Caco-2 (cell line): ENCODE measurements at regions not wholly inside any gene's neighbourhood (a gene's known extent, or its start where the extent isn't known, plus 50 kb on each side); places are given as distances from the start of the nearest gene placed in this dataset.

Experiments
- BruUV-seq: library from RNA; stranded (reverse); fragments of 400-500 nt; replicated peaks from 2 replicates; lab custom pipeline; 2021; lab: Mats Ljungman, UMichigan
- CTCF ChIA-PET: fragments of 300-600 bp; sonication (Branson Sonifier 250); formaldehyde crosslinking; loops from one replicate; lab custom pipeline; 2022; ENCODE audit warnings: antibody characterized with exemption; lab: Charles Lee
- POLR2A ChIA-PET: fragments of 300-600 bp; sonication (Branson Sonifier 250); formaldehyde crosslinking; loops from one replicate; lab custom pipeline; 2022; ENCODE audit warnings: antibody characterized with exemption; lab: Charles Lee
- DNase-seq, 2 experiments: peaks; one replicate each; pipeline versions ENCODE4 v3.0.0 to v3.0.0-alpha.2; 2020 to 2022
- H3K27me3 ChIP-seq: replicated peaks from 2 replicates; pipeline ENCODE4 v1.6.0; 2011; ENCODE audit warnings: low read length; ENCODE audit not compliant: control insufficient read depth, insufficient read depth
- H3K36me3 ChIP-seq: 2 replicates; pipeline ENCODE4 v1.5.1; 2011; ENCODE audit warnings: low read length; ENCODE audit not compliant: control insufficient read depth, insufficient read depth
- H3K4me1 ChIP-seq: fragments of 250-450 bp; sonication (Bioruptor Pico); 2 replicates; pipeline ENCODE4 v1.5.1; 2020; ENCODE audit warnings: mild to moderate bottlenecking
- H3K4me3 ChIP-seq: 2 replicates; pipeline ENCODE4 v1.5.1; 2011; ENCODE audit warnings: low read depth, mild to moderate bottlenecking, control low read depth, low read length
- H3K9me3 ChIP-seq: fragments of 250-450 bp; sonication (Bioruptor Pico); 2 replicates; pipeline ENCODE4 v1.5.1; 2020; ENCODE audit warnings: mild to moderate bottlenecking, moderate library complexity
- H3K27ac Mint-ChIP-seq: one replicate; pipeline ENCODE4 v1.8.0; 2022; ENCODE audit warnings: mixed read lengths; ENCODE audit not compliant: unreplicated experiment
- H3K27me3 Mint-ChIP-seq: one replicate; pipeline ENCODE4 v1.8.0; 2022; ENCODE audit warnings: mixed read lengths; ENCODE audit not compliant: insufficient read depth, unreplicated experiment
- H3K36me3 Mint-ChIP-seq: one replicate; pipeline ENCODE4 v1.8.0; 2022; ENCODE audit warnings: mild to moderate bottlenecking, mixed read lengths; ENCODE audit not compliant: insufficient read depth, unreplicated experiment
- H3K4me1 Mint-ChIP-seq: one replicate; pipeline ENCODE4 v1.8.0; 2022; ENCODE audit warnings: low read depth, mixed read lengths; ENCODE audit not compliant: unreplicated experiment
- H3K4me3 Mint-ChIP-seq: one replicate; pipeline ENCODE4 v1.8.0; 2022; ENCODE audit warnings: mild to moderate bottlenecking, moderate library complexity, mixed read lengths; ENCODE audit not compliant: unreplicated experiment
- H3K9me3 Mint-ChIP-seq: one replicate; pipeline ENCODE4 v1.8.0; 2022; ENCODE audit warnings: mixed read lengths; ENCODE audit not compliant: unreplicated experiment
- CTCF ChIP-seq, 2 experiments: fragments of 200-600 bp in 1 of 2; IDR thresholded peaks; 1 replicate in 1 of 2; 2 replicates in 1 of 2; pipeline versions ENCODE4 v1.5.1 to v1.8.0; 2011 to 2022; ENCODE audit warnings: antibody characterized with exemption in 1 of 2, control low read depth in 1 of 2, inconsistent platforms in 1 of 2, low read depth in 1 of 2, low read length in 1 of 2, mild to moderate bottlenecking in 1 of 2, moderate library complexity in 1 of 2; ENCODE audit not compliant: insufficient read depth in 1 of 2, severe bottlenecking in 1 of 2, unreplicated experiment in 1 of 2
- intact Hi-C: fragments of 100-400 bp; cut with micrococcal nuclease; formaldehyde crosslinking; loops from one replicate; pipeline ENCODE4 v1.10.0; 2022; ENCODE audit not compliant: unreplicated experiment

- intact Hi-C loops = no loop called here
- Mint-ChIP-seq H3K36me3 (no peaks in the 10 kb centered on the region), H3K27ac (no peak overlapping the region)
These were observed 305.9 kb upstream of the ANO3 start for GRCh38 chr11:26026078-26026477.

DNA sequence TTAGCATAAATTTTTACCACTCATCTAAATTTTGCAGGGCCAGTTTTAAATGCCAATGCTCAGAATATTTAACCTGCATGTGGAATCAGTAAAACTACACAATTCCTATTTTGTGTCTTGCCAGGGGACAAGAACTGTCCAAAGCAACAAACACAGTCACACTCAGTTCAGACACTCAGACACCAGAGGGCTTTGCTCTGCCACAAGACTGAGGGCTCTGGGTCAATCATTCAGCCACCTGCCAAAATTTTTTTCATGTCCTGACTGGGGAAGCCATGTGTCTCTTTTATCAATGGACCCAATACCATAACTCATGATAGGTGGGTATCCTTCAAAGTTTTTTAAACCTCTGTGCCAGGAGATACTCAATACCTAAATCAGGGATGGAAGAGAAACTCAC lies 304.0 kb upstream of the ANO3 start:
- no peaks in the 10 kb centered on the region for H3K36me3 Mint-ChIP-seq
- H3K27me3 Mint-ChIP-seq = no peaks in the 10 kb centered on the region
- no peak for DNase-seq
- Histone ChIP-seq H3K4me3 (no peak overlapping the region), H3K36me3 (no peaks in the 10 kb centered on the region), H3K9me3 (no peaks in the 10 kb centered on the region), H3K27me3 (no peaks in the 10 kb centered on the region; the same call in 1 of the 2 replicates), H3K4me1 (no peaks in the 10 kb centered on the region)
- BruUV-seq = no TSS peak
- H3K4me1 Mint-ChIP-seq = peaks cover 5% of the 10 kb centered on the region
- intact Hi-C loops = no loop called here
- H3K4me3 Mint-ChIP-seq = no peak overlapping the region
- TF ChIP-seq CTCF (IDR thresholded peaks at IDR 0.05; ENCODE audit: insufficient read depth in 1 of 2, low read depth in 1 of 2, low read length in 1 of 2, severe bottlenecking in 1 of 2, unreplicated experiment in 1 of 2) = no peak
- H3K27ac Mint-ChIP-seq = no peak overlapping the region
- no peaks in the 10 kb centered on the region for H3K9me3 Mint-ChIP-seq
- CTCF ChIA-PET = no interaction called here
- POLR2A ChIA-PET = no interaction called here

More at GRCh38 chr11:26026078-26026477, 305.9 kb upstream of the ANO3 start:
- DNase-seq = no peak
- no peak for TF ChIP-seq CTCF (IDR thresholded peaks at IDR 0.05; ENCODE audit: insufficient read depth in 1 of 2, low read depth in 1 of 2, low read length in 1 of 2, severe bottlenecking in 1 of 2, unreplicated experiment in 1 of 2)
- Mint-ChIP-seq H3K4me1 (peaks cover 5% of the 10 kb centered on the region), H3K9me3 (no peaks in the 10 kb centered on the region), H3K27me3 (no peaks in the 10 kb centered on the region), H3K4me3 (no peak overlapping the region)
- Histone ChIP-seq H3K36me3 (no peaks in the 10 kb centered on the region), H3K9me3 (no peaks in the 10 kb centered on the region), H3K27me3 (no peaks in the 10 kb centered on the region; the same call in 1 of the 2 replicates), H3K4me1 (no peaks in the 10 kb centered on the region), H3K4me3 (no peak overlapping the region)
- no TSS peak for BruUV-seq
- CTCF ChIA-PET = no interaction called here
- POLR2A ChIA-PET = no interaction called here

GRCh38 chr11:26028393-26028911 lies 303.5 kb upstream of the ANO3 start:
- Mint-ChIP-seq H3K27ac (no peak overlapping the region), H3K27me3 (no peaks in the 10 kb centered on the region), H3K9me3 (no peaks in the 10 kb centered on the region), H3K36me3 (no peaks in the 10 kb centered on the region), H3K4me3 (no peak overlapping the region), H3K4me1 (peaks cover 5% of the 10 kb centered on the region)
- BruUV-seq = no TSS peak
- ChIA-PET CTCF (no interaction called here), POLR2A (no interaction called here)
- Histone ChIP-seq H3K27me3 (no peaks in the 10 kb centered on the region; the same call in 1 of the 2 replicates), H3K36me3 (no peaks in the 10 kb centered on the region), H3K4me3 (no peak overlapping the region), H3K4me1 (no peaks in the 10 kb centered on the region), H3K9me3 (no peaks in the 10 kb centered on the region)
- no peak for TF ChIP-seq CTCF (IDR thresholded peaks at IDR 0.05; ENCODE audit: insufficient read depth in 1 of 2, low read depth in 1 of 2, low read length in 1 of 2, severe bottlenecking in 1 of 2, unreplicated experiment in 1 of 2)
- no peak for DNase-seq
- intact Hi-C loops = no loop called here
